GM19468 (cell line): ENCODE measurements at regions not wholly inside any gene's neighbourhood (a gene's known extent, or its start where the extent isn't known, plus 50 kb on each side); places are given as distances from the start of the nearest gene placed in this dataset.

Experiments used
- ATAC-seq: cut with Tn5 transposase; IDR thresholded peaks from one replicate; pipeline ENCODE4 v1.9.1; 2021; ENCODE audit warnings: mild to moderate bottlenecking, moderate library complexity, moderate number of reproducible peaks; ENCODE audit not compliant: unreplicated experiment; ENCODE audit errors: extremely low read depth

- ATAC-seq, result no peak
These were observed 180.4 kb downstream of the GAS1 start for GRCh38 chr9:86766912-86767311.

GRCh38 chr9:86766511-86766910 lies 180.8 kb downstream of the GAS1 start:
- ATAC-seq, result no peak

- no peak for ATAC-seq
These were observed 181.4 kb downstream of the GAS1 start for GRCh38 chr9:86765746-86766430.

GRCh38 chr9:86764671-86765343 lies 182.5 kb downstream of the GAS1 start:
- ATAC-seq, result no peak

- no peak for ATAC-seq
These were observed 183.1 kb downstream of the GAS1 start for GRCh38 chr9:86764221-86764624.

GRCh38 chr9:86763791-86764190 lies 183.5 kb downstream of the GAS1 start:
- ATAC-seq, result no peak

- ATAC-seq, result no peak
These were observed 190.0 kb downstream of the GAS1 start for GRCh38 chr9:86757382-86757720.

GRCh38 chr9:86756576-86757381 lies 190.5 kb downstream of the GAS1 start:
- ATAC-seq, result no peak

GRCh38 chr9:86755561-86755941 lies 191.8 kb downstream of the GAS1 start:
- ATAC-seq, result no peak

GRCh38 chr9:86754581-86755560 lies 192.4 kb downstream of the GAS1 start:
- ATAC-seq, result no peak

- no peak for ATAC-seq
These were observed 193.5 kb downstream of the GAS1 start for GRCh38 chr9:86753836-86754235.

- no peak for ATAC-seq
These were observed 194.6 kb downstream of the GAS1 start for GRCh38 chr9:86752733-86753132.

- ATAC-seq, result no peak
These were observed 195.3 kb downstream of the GAS1 start for GRCh38 chr9:86751956-86752355.

- ATAC-seq, result no peak
These were observed 196.1 kb downstream of the GAS1 start for GRCh38 chr9:86751207-86751606.

- ATAC-seq, result no peak
These were observed 197.4 kb downstream of the GAS1 start for GRCh38 chr9:86749894-86750255.

- no peak for ATAC-seq
These were observed 198.0 kb downstream of the GAS1 start for GRCh38 chr9:86749161-86749893.

GRCh38 chr9:86747711-86748110 lies 199.6 kb downstream of the GAS1 start:
- ATAC-seq, result no peak

- ATAC-seq, result no peak
These were observed 205.7 kb downstream of the GAS1 start for GRCh38 chr9:86741311-86742208.
